ENCODE measurements at regions not wholly inside any gene's neighbourhood (a gene's known extent, or its start where the extent isn't known, plus 50 kb on each side); places are given as distances from the start of the nearest gene placed in this dataset.

DNA sequence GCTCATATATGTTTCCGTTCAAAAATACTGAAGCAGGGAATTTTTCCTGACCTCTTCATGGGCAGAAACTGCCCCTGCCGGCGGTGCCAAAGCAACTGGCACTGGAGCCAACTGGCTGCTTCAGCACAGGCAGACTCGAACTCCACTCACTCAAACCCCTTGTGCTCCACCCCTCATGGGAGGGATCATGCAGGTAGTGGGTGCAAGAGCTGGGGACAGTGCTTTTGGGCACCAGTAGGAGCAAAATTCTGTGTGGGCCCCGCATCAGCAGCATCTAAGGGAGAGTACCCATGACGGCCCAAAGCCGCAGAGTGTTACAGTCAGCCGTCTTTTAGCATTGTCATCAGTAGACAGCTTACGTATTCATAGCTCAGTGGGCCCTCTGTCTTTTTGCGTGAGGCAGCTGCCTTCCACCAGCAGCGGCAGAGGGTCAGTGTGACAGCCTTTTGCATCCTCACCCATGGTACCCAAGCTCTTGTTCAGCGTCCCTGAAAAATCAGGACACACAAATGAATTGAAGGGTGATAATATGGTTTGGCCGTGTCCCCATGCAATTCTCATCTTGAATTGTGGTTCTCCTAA, 393.8 kb downstream of the SLITRK6 start:
- no peaks in the 10 kb centered on the region for H3K4me1 ChIP-seq
- no peak overlapping the region for H3K27ac ChIP-seq
- peaks cover 0 to 2% (median 0%) of the 10 kb centered on the region in 12 donors for H3K9me3 ChIP-seq
- no peak overlapping the region for H3K4me3 ChIP-seq
- intact Hi-C loops (cut with DNase I) = no loop called here
- no peak for DNase-seq
- no peak for TF ChIP-seq CTCF (IDR thresholded peaks at IDR 0.05)
- no peak for TF ChIP-seq POLR2A (IDR thresholded peaks at IDR 0.05)
- no peak for ATAC-seq
- no peaks in the 10 kb centered on the region for H3K27me3 ChIP-seq
- H3K36me3 ChIP-seq = no peaks in the 10 kb centered on the region
- 88 to 92% (median 91%) methylated on average over 13 of the region's 13 CpGs for WGBS, 4 donors

- DNase-seq (no peak), ATAC-seq (no peak)
- intact Hi-C loops (cut with DNase I) = no loop called here
- 5 to 20% (median 9%) methylated on average over 3 of the region's 3 CpGs for WGBS, 4 donors
- no peaks in the 10 kb centered on the region for H3K4me1 ChIP-seq
- H3K36me3 ChIP-seq = no peaks in the 10 kb centered on the region
- no peak for TF ChIP-seq CTCF (IDR thresholded peaks at IDR 0.05)
- TF ChIP-seq POLR2A (IDR thresholded peaks at IDR 0.05) = no peak
- H3K9me3 ChIP-seq = peaks cover 0 to 7% (median 0%) of the 10 kb centered on the region in 12 donors
- no peak overlapping the region for H3K4me3 ChIP-seq
- no peak overlapping the region for H3K27ac ChIP-seq
- no peaks in the 10 kb centered on the region for H3K27me3 ChIP-seq
Measured at GRCh38 chr13:85386424-85386823, 412.8 kb downstream of the SLITRK6 start.

DNA sequence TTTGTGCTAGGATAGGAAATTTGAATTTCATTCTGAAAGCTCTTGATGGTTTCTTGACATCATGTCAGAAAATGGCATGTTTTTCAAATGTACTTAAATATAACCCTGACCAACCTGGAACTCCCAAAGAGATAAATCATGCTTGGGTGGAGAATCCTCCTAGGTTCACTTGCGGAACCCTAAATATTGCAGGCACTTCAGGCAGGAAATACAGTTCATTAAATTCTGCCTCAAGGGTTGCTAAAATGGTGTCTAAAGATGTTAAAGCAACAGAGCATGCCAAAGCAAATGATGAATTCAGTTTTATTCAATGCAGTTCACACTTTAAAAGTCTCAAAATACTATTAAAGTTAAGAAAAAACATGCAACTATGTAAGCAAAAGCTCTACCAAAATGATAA, 415.9 kb downstream of the SLITRK6 start:
- no peaks in the 10 kb centered on the region for H3K4me1 ChIP-seq
- TF ChIP-seq POLR2A (IDR thresholded peaks at IDR 0.05) = no peak
- TF ChIP-seq CTCF (IDR thresholded peaks at IDR 0.05) = no peak
- intact Hi-C loops (cut with DNase I) = no loop called here
- no peaks in the 10 kb centered on the region for H3K36me3 ChIP-seq
- DNase-seq (no peak), ATAC-seq (no peak)
- H3K4me3 ChIP-seq = no peak overlapping the region
- H3K27ac ChIP-seq = no peak overlapping the region
- WGBS, 4 donors = 84 to 93% (median 91%) methylated on average over 1 of the region's 1 CpG
- H3K27me3 ChIP-seq = no peaks in the 10 kb centered on the region
- H3K9me3 ChIP-seq = peaks cover 0 to 4% (median 0%) of the 10 kb centered on the region in 12 donors

DNA sequence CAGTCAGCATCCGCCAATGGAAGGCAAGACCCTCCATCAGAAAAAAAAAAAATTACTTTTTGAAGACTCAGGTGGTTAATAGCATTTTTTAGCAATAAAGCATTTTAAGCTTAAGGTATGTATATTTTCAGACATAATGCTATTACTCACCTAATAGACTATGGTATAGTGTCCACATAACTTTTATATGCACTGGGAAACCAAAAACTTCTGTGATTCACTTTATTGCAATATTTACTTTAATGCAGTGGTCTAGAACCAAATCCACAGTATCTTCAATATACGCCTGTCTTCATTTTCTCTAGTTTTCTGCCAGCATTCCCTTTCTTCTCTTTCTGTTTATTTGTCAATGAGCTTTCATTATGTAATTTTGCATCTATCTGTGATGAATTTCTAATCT, 418.1 kb downstream of the SLITRK6 start:
- TF ChIP-seq CTCF (IDR thresholded peaks at IDR 0.05) (no peak), POLR2A (IDR thresholded peaks at IDR 0.05) (no peak)
- no peaks in the 10 kb centered on the region for H3K9me3 ChIP-seq
- no peak overlapping the region for H3K27ac ChIP-seq
- DNase-seq (no peak), ATAC-seq (no peak)
- H3K36me3 ChIP-seq = no peaks in the 10 kb centered on the region
- no peaks in the 10 kb centered on the region for H3K27me3 ChIP-seq
- intact Hi-C loops (cut with DNase I) = no loop called here
- H3K4me1 ChIP-seq = no peaks in the 10 kb centered on the region
- H3K4me3 ChIP-seq = no peak overlapping the region
- 88 to 95% (median 89%) methylated on average over 2 of the region's 2 CpGs for WGBS, 4 donors
